ENCODE measurements at regions not wholly inside any gene's neighbourhood (a gene's known extent, or its start where the extent isn't known, plus 50 kb on each side); places are given as distances from the start of the nearest gene placed in this dataset.

DNA sequence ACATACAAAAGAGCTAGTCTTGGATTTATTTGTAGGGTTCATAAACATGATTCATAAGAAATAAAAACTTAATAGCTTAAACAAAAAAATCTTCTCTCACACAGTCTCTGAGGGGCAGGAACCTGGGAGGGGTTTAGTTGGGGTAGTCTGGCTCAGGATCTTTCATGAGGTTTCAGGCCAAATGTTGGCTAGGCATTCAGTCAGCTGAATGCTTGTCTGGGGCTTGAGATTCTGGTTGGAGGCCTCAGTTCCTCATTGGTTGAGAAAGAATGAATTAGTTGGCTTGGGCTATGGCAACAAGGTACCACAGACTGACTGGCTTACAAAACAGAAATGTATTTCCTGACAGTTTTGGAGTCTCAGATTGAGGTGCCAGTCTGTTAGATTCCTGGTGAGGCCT, 74.3 kb downstream of the ANKRD7 start:
- no peak overlapping the region for H3K27ac ChIP-seq (ENCODE audit: low read length)
- H3K9ac ChIP-seq (ENCODE audit: low read length) = no peak overlapping the region
- no peaks in the 10 kb centered on the region for H4K20me1 ChIP-seq (ENCODE audit: insufficient read depth, low read depth, low read length)
- no peaks in the 10 kb centered on the region; the same call in 1 of the 2 replicates for H3K9me3 ChIP-seq (ENCODE audit: low read length)
- no peaks in the 10 kb centered on the region for H3K36me3 ChIP-seq (ENCODE audit: insufficient read depth, low read length)
- no peaks in the 10 kb centered on the region for H3K4me1 ChIP-seq (ENCODE audit: low read length)
- DNase-seq = no peak
- H3K4me2 ChIP-seq (ENCODE audit: low read depth, low read length, poor library complexity, severe bottlenecking) = no peak overlapping the region
- no peaks in the 10 kb centered on the region for H3K79me2 ChIP-seq (ENCODE audit: low read length)
- H2AFZ ChIP-seq (ENCODE audit: low read length) = no peak overlapping the region
- no peaks in the 10 kb centered on the region for H3K9me2 ChIP-seq (replicated peaks; ENCODE audit: insufficient read depth, low read length)
- H3K4me3 ChIP-seq (ENCODE audit: low read length) = no peak overlapping the region
- H3K27me3 ChIP-seq (ENCODE audit: low read length) = no peaks in the 10 kb centered on the region

DNA sequence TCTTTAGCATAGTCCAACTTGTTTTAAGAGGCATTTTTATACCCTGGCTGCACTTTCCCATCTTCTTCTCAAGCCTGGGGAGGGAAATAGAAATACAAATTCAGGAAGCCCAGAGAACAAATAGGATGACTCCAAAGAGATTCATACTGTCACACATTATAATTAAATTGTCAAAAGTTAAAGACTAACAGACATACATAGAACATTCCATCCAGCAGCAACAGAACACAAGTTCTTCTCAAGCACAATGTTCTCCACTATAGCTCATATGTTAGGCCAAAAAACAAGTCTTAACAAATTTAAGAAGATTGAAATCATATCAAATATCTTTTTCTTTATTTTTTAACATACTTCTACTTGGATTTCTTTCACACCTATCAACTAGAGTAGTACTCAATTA, 75.7 kb downstream of the ANKRD7 start:
- Histone ChIP-seq H3K4me1 (ENCODE audit: low read length) (no peaks in the 10 kb centered on the region), H3K9me3 (ENCODE audit: low read length) (no peaks in the 10 kb centered on the region; the same call in 1 of the 2 replicates), H3K36me3 (ENCODE audit: insufficient read depth, low read length) (no peaks in the 10 kb centered on the region), H3K27ac (ENCODE audit: low read length) (no peak overlapping the region), H3K9ac (ENCODE audit: low read length) (no peak overlapping the region), H2AFZ (ENCODE audit: low read length) (no peak overlapping the region), H3K79me2 (ENCODE audit: low read length) (no peaks in the 10 kb centered on the region), H3K27me3 (ENCODE audit: low read length) (no peaks in the 10 kb centered on the region), H3K9me2 (replicated peaks; ENCODE audit: insufficient read depth, low read length) (no peaks in the 10 kb centered on the region), H3K4me3 (ENCODE audit: low read length) (no peak overlapping the region), H3K4me2 (ENCODE audit: low read depth, low read length, poor library complexity, severe bottlenecking) (no peak overlapping the region), H4K20me1 (ENCODE audit: insufficient read depth, low read depth, low read length) (no peaks in the 10 kb centered on the region)
- no peak for DNase-seq

DNA sequence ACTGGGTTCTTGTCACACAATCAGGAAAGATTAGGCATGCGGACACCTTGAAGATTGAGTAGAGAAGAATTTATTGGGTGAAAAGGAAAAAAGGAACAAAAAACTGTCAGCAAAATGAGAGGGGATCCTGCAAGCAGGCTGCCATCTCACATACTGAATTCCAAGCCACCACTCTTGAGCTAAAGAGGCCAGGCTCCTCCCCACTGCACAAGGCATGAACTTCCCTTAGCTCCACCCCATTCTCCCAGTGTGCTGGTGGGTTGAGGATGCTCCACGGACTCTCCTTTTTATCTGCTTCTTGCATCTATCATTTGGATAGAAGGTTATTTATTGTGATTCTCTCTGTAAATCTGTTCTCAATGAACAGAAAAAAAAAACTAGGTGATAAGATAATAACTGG, 79.6 kb downstream of the ANKRD7 start:
- Histone ChIP-seq H3K9ac (ENCODE audit: low read length) (no peak overlapping the region), H3K9me3 (ENCODE audit: low read length) (no peaks in the 10 kb centered on the region), H3K36me3 (ENCODE audit: insufficient read depth, low read length) (no peaks in the 10 kb centered on the region), H3K9me2 (replicated peaks; ENCODE audit: insufficient read depth, low read length) (no peaks in the 10 kb centered on the region), H3K27ac (ENCODE audit: low read length) (no peak overlapping the region), H3K27me3 (ENCODE audit: low read length) (no peaks in the 10 kb centered on the region), H4K20me1 (ENCODE audit: insufficient read depth, low read depth, low read length) (no peaks in the 10 kb centered on the region), H3K4me3 (ENCODE audit: low read length) (no peak overlapping the region), H3K4me1 (ENCODE audit: low read length) (no peaks in the 10 kb centered on the region), H3K79me2 (ENCODE audit: low read length) (no peaks in the 10 kb centered on the region), H2AFZ (ENCODE audit: low read length) (no peak overlapping the region), H3K4me2 (ENCODE audit: low read depth, low read length, poor library complexity, severe bottlenecking) (no peak overlapping the region)
- DNase-seq = no peak

DNA sequence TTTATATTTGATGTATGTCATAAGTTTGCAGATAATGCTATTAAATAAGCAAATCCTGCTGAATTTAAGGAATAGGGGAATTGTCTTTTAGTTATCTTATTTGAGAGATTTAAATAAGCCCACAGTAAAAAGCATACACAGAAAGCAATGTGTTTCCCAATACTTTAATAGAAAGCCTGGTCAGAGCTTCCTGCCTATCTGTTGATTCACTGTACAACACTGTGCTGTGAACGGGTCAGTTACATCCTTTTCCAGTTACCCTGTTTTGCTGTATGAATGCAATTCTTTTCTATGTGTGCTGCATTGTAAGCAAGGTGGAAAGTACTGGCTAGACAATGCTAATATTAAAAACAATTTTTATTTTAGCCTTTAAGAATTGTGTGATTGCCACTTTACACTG, 81.2 kb downstream of the ANKRD7 start:
- H3K79me2 ChIP-seq (ENCODE audit: low read length) = no peaks in the 10 kb centered on the region
- H2AFZ ChIP-seq (ENCODE audit: low read length) = no peak overlapping the region
- no peaks in the 10 kb centered on the region for H4K20me1 ChIP-seq (ENCODE audit: insufficient read depth, low read depth, low read length)
- DNase-seq = no peak
- no peak overlapping the region for H3K4me3 ChIP-seq (ENCODE audit: low read length)
- H3K9me2 ChIP-seq (replicated peaks; ENCODE audit: insufficient read depth, low read length) = no peaks in the 10 kb centered on the region
- H3K27ac ChIP-seq (ENCODE audit: low read length) = no peak overlapping the region
- H3K4me2 ChIP-seq (ENCODE audit: low read depth, low read length, poor library complexity, severe bottlenecking) = no peak overlapping the region
- H3K4me1 ChIP-seq (ENCODE audit: low read length) = no peaks in the 10 kb centered on the region
- no peak overlapping the region for H3K9ac ChIP-seq (ENCODE audit: low read length)
- no peaks in the 10 kb centered on the region for H3K36me3 ChIP-seq (ENCODE audit: insufficient read depth, low read length)
- H3K27me3 ChIP-seq (ENCODE audit: low read length) = no peaks in the 10 kb centered on the region
- H3K9me3 ChIP-seq (ENCODE audit: low read length) = no peaks in the 10 kb centered on the region

DNA sequence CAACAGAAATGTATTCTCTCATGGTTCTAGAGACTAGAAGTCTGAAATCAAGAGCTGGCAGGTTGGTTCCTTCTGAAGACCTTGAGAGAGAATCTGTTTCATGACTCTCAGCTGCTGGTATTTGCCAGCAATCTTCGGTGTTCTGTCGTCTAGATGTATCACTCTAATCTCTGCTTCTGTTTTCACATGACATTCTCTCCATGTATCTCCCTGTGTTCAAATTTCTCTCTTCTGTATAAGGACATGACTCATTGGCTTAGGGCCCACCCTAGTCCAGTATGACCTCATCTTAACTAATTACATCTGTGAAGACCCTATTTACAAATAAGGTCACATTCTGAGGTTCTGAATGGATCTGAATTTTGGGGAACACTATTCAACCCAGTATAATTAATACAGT, 82.3 kb downstream of the ANKRD7 start:
- Histone ChIP-seq H3K9me2 (replicated peaks; ENCODE audit: insufficient read depth, low read length) (no peaks in the 10 kb centered on the region), H3K27me3 (ENCODE audit: low read length) (no peaks in the 10 kb centered on the region), H3K27ac (ENCODE audit: low read length) (no peak overlapping the region), H3K9me3 (ENCODE audit: low read length) (no peaks in the 10 kb centered on the region; the same call in 1 of the 2 replicates), H3K36me3 (ENCODE audit: insufficient read depth, low read length) (no peaks in the 10 kb centered on the region), H2AFZ (ENCODE audit: low read length) (no peak overlapping the region), H3K9ac (ENCODE audit: low read length) (no peak overlapping the region), H3K4me1 (ENCODE audit: low read length) (no peaks in the 10 kb centered on the region), H4K20me1 (ENCODE audit: insufficient read depth, low read depth, low read length) (no peaks in the 10 kb centered on the region), H3K79me2 (ENCODE audit: low read length) (no peaks in the 10 kb centered on the region), H3K4me2 (ENCODE audit: low read depth, low read length, poor library complexity, severe bottlenecking) (no peak overlapping the region), H3K4me3 (ENCODE audit: low read length) (no peak overlapping the region)
- no peak for DNase-seq

DNA sequence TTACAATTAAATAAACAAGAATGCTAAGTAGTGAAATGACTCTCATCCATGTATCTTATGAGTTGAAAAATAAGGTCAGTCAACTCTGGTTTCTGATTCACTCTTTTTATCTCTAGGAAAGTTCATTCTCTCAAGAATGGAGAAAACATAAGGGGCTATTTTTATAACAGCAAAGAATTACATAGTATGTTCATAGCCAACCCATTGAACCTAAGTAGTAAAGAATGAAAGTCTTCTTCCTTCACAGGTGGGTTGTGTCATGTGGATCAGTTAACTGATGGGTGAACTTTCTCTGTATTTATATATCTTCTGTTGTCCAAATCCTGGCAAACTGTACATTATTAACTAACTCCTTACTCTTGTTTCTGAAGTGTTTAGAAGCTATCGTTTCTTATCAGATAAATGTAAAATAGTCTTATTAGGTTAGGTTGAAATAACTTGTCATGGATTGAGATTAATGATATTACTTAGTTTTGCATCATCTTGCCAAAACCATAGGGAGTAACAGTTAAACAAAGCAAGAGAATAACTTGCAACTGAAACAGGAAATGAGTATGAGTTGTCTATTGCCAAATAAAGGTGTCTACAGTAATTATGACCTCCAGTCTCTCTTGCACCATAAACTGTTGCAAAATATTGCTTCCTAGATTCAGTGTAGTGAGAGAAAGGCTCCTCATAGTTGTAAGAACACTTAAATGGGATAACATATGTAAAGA, 86.8 kb downstream of the ANKRD7 start:
- no peaks in the 10 kb centered on the region for H3K36me3 ChIP-seq (ENCODE audit: insufficient read depth, low read length)
- no peak overlapping the region for H3K4me2 ChIP-seq (ENCODE audit: low read depth, low read length, poor library complexity, severe bottlenecking)
- H3K27ac ChIP-seq (ENCODE audit: low read length) = no peak overlapping the region
- H3K79me2 ChIP-seq (ENCODE audit: low read length) = no peaks in the 10 kb centered on the region
- no peaks in the 10 kb centered on the region for H3K27me3 ChIP-seq (ENCODE audit: low read length)
- no peak for DNase-seq
- H3K9me3 ChIP-seq (ENCODE audit: low read length) = no peaks in the 10 kb centered on the region; the same call in 1 of the 2 replicates
- no peak overlapping the region for H2AFZ ChIP-seq (ENCODE audit: low read length)
- H3K4me1 ChIP-seq (ENCODE audit: low read length) = no peaks in the 10 kb centered on the region
- no peaks in the 10 kb centered on the region for H4K20me1 ChIP-seq (ENCODE audit: insufficient read depth, low read depth, low read length)
- H3K9ac ChIP-seq (ENCODE audit: low read length) = no peak overlapping the region
- no peak overlapping the region for H3K4me3 ChIP-seq (ENCODE audit: low read length)
- H3K9me2 ChIP-seq (replicated peaks; ENCODE audit: insufficient read depth, low read length) = no peaks in the 10 kb centered on the region

DNA sequence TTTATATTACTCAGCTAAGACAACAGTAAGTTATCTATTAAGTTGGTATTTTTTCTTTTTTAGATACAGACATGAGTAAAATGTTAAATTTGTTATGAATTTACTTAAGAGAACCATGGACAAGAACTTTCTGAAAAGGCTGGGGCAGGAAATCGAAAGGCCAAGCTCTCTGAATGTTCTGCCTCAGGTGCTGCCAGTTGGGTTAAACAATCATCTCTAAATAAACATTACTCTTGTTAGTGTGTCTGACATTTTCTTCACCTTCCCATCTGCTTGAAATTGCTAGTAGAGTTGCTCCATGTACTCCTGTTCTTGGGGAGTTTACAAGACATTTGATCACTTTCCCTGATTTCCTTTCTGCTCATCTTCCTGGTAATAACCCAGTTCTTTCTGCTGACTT, 87.5 kb downstream of the ANKRD7 start:
- no peaks in the 10 kb centered on the region for H4K20me1 ChIP-seq (ENCODE audit: insufficient read depth, low read depth, low read length)
- no peak overlapping the region for H2AFZ ChIP-seq (ENCODE audit: low read length)
- H3K4me3 ChIP-seq (ENCODE audit: low read length) = no peak overlapping the region
- H3K9ac ChIP-seq (ENCODE audit: low read length) = no peak overlapping the region
- H3K27me3 ChIP-seq (ENCODE audit: low read length) = no peaks in the 10 kb centered on the region
- H3K27ac ChIP-seq (ENCODE audit: low read length) = no peak overlapping the region
- H3K9me2 ChIP-seq (replicated peaks; ENCODE audit: insufficient read depth, low read length) = no peaks in the 10 kb centered on the region
- H3K36me3 ChIP-seq (ENCODE audit: insufficient read depth, low read length) = no peaks in the 10 kb centered on the region
- DNase-seq = no peak
- no peaks in the 10 kb centered on the region; the same call in 1 of the 2 replicates for H3K9me3 ChIP-seq (ENCODE audit: low read length)
- H3K79me2 ChIP-seq (ENCODE audit: low read length) = no peaks in the 10 kb centered on the region
- no peak overlapping the region for H3K4me2 ChIP-seq (ENCODE audit: low read depth, low read length, poor library complexity, severe bottlenecking)
- H3K4me1 ChIP-seq (ENCODE audit: low read length) = no peaks in the 10 kb centered on the region

DNA sequence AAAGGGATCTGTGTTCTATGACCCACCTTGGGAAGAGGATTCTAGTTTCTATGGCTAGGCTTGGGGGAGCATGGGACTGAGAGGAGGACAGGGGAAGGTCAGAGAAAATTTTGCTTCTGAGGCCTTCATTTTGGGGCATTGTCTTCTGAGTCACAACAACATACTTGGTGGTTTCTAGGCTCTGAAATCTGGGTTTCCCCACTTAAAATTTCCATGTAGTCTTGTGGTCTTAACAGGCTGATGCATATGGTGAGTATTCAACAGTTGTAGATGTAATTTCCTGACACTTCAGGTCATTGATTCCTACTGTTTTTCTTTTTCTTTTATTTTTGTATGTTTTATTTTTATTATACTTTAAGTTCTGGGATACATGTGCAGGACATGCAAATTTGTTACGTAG, 88.5 kb downstream of the ANKRD7 start:
- no peaks in the 10 kb centered on the region for H3K79me2 ChIP-seq (ENCODE audit: low read length)
- no peaks in the 10 kb centered on the region; the same call in 1 of the 2 replicates for H3K9me3 ChIP-seq (ENCODE audit: low read length)
- H3K27ac ChIP-seq (ENCODE audit: low read length) = no peak overlapping the region
- no peak overlapping the region for H3K4me3 ChIP-seq (ENCODE audit: low read length)
- no peaks in the 10 kb centered on the region for H3K27me3 ChIP-seq (ENCODE audit: low read length)
- H3K36me3 ChIP-seq (ENCODE audit: insufficient read depth, low read length) = no peaks in the 10 kb centered on the region
- H3K4me2 ChIP-seq (ENCODE audit: low read depth, low read length, poor library complexity, severe bottlenecking) = no peak overlapping the region
- no peaks in the 10 kb centered on the region for H3K4me1 ChIP-seq (ENCODE audit: low read length)
- H4K20me1 ChIP-seq (ENCODE audit: insufficient read depth, low read depth, low read length) = no peaks in the 10 kb centered on the region
- no peaks in the 10 kb centered on the region for H3K9me2 ChIP-seq (replicated peaks; ENCODE audit: insufficient read depth, low read length)
- no peak for DNase-seq
- no peak overlapping the region for H3K9ac ChIP-seq (ENCODE audit: low read length)
- no peak overlapping the region for H2AFZ ChIP-seq (ENCODE audit: low read length)
